ENCODE measurements at regions not wholly inside any gene's neighbourhood (a gene's known extent, or its start where the extent isn't known, plus 50 kb on each side); places are given as distances from the start of the nearest gene placed in this dataset.
"Not testable (repeated sequence)": the region's sequence is repeated elsewhere in the genome, so short reads cannot be mapped to it uniquely, and the experiment has no call there.

DNA sequence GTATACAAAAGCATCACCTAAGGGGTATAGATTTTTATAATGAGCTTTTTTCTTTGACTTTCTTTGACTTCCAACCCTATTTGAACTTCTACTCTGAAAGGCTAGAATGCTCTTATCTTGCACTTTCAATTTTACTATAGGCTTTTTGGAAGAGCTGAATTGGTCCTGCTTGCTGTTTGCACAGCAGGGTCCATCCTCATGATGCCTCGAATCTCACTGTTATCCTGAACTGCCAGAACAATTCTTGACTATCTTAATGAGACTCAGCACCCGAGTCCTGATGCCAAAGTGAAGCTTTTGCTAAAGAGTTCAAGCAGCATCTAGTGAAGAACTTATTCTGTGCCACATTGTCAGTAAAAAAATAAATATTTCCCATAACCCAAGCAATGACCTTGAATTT lies 488.3 kb upstream of the ANO5 start:
- in situ Hi-C loops (cut with HindIII; ENCODE audit: low pct_unique_long_range_greater_than_20kb, low sequenced_read_pairs), result no loop called here

GRCh38 chr11:21707116-21707739 lies 485.7 kb upstream of the ANO5 start:
- no peak for DNase-seq (ENCODE audit: low read depth, low spot score)
- in situ Hi-C loops (cut with HindIII; ENCODE audit: low pct_unique_long_range_greater_than_20kb, low sequenced_read_pairs), result no loop called here

More for the DNA sequence above, 488.3 kb upstream of the ANO5 start:
- DNase-seq (ENCODE audit: low read depth, low spot score), result no peak

- no peak for DNase-seq (ENCODE audit: low read depth, low spot score)
- in situ Hi-C loops (cut with HindIII; ENCODE audit: low pct_unique_long_range_greater_than_20kb, low sequenced_read_pairs), result no loop called here
Observed at GRCh38 chr11:21710809-21711208, 482.1 kb upstream of the ANO5 start.

DNA sequence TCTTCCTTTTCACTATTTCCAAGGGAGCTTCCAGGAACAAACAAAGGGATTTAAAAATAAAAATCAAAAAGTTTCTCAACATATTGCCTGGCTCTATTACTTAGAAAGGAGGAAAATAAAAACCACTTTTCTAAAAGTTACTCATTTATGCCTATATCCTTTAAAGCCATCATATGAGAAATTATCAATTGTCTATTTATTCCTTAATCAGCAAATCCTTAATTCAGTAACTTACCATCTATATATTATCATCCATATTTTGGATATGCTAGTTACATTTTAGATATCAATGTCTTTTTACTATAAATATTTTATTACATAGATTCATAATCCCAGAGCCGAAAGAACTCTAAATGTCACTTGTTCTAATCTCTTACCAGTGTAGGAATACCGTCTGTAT lies 481.5 kb upstream of the ANO5 start:
- no peak for DNase-seq (ENCODE audit: low read depth, low spot score)
- in situ Hi-C loops (cut with HindIII; ENCODE audit: low pct_unique_long_range_greater_than_20kb, low sequenced_read_pairs), result no loop called here

GRCh38 chr11:21723678-21724077 lies 469.2 kb upstream of the ANO5 start:
- in situ Hi-C loops (cut with HindIII; ENCODE audit: low pct_unique_long_range_greater_than_20kb, low sequenced_read_pairs), result no loop called here
- no peak for DNase-seq (ENCODE audit: low read depth, low spot score)

- no peak for DNase-seq (ENCODE audit: low read depth, low spot score)
- in situ Hi-C loops (cut with HindIII; ENCODE audit: low pct_unique_long_range_greater_than_20kb, low sequenced_read_pairs), result no loop called here
Observed at GRCh38 chr11:21727102-21727501, 465.8 kb upstream of the ANO5 start.

DNA sequence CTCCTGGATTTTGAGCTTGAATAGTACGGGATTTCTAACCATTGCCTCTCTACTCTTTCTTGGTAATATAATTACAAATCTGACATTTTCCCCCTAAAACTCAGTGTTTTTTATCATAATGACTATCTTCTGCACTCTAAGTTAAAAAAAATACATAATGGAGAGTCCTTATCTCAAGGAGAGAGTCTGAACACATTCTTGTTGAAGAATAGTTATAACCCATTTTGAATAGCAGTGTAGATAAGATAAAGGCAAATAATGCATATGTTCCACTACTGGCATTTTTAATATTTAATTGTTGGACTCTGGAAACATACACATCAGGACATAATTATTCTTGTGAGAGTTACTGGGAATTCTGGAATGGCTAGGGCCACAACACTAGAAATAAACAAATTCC lies 456.5 kb upstream of the ANO5 start:
- no peak for DNase-seq (ENCODE audit: low read depth, low spot score)
- in situ Hi-C loops (cut with HindIII; ENCODE audit: low pct_unique_long_range_greater_than_20kb, low sequenced_read_pairs), result no loop called here

DNA sequence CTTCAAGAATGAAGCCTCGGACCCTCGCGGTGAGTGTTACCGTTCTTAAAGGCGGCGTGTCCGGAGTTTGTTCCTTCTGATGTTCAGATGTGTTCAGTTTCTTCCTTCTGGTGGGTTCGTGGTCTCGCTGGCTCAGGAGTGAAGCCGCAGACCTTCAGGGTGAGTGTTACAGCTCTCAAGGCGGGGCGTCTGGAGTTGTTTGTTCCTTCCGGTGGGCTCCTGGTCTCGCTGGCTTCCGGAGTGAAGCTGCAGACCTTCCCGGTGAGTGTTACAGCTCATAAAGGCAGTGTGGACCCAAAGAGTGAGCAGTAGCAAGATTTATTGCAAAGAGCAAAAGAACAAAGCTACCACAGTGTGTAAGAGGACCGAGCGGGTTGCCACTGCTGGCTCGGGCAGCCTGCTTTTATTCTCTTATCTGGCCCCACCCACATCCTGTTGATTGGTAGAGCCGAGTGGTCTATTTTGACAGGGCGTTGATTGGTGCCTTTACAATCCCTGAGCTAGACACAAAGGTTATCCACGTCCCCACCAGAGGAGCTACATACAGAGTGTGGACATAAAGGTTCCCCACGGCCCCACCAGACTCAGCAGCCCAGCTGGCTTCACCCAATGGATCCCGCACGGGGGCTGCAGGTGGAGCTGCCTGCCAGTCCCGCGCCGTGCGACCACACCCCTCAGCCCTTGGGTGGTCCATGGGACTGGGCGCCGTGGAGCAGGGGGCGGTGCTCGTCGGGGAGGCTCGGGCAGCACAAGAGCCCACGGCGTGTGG lies 440.2 kb upstream of the ANO5 start:
- DNase-seq (ENCODE audit: low read depth, low spot score); in situ Hi-C loops (cut with HindIII; ENCODE audit: low pct_unique_long_range_greater_than_20kb, low sequenced_read_pairs): not testable (repeated sequence)

DNA sequence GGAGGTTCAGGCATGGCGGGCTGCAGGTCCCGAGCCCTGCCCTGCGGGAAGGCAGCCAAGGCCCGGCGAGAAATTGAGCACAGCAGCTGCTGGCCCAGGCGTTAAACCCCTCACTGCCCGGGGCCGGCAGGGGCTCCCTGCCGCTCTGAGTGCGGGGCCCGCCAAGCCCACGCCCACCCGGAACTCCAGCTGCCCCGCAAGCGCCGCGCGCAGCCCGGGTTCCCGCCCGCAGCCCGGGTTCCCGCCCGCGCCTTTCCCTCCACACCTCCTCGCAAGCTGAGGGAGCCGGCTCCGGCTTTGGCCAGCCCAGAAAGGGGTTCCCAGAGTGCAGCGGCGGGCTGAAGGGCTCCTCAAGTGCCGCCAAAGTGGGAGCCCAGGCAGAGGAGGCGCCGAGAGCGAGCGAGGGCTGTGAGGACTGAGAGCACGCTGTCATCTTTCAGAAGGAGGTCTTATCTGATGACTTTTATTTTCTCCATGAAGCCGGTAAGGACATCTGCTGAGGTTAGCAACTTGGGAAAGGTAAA lies 439.6 kb upstream of the ANO5 start:
- DNase-seq (ENCODE audit: low read depth, low spot score); in situ Hi-C loops (cut with HindIII; ENCODE audit: low pct_unique_long_range_greater_than_20kb, low sequenced_read_pairs): not testable (repeated sequence)

- DNase-seq (ENCODE audit: low read depth, low spot score), result no peak
- in situ Hi-C loops (cut with HindIII; ENCODE audit: low pct_unique_long_range_greater_than_20kb, low sequenced_read_pairs), result no loop called here
Observed at GRCh38 chr11:21761000-21761399, 431.9 kb upstream of the ANO5 start.

DNA sequence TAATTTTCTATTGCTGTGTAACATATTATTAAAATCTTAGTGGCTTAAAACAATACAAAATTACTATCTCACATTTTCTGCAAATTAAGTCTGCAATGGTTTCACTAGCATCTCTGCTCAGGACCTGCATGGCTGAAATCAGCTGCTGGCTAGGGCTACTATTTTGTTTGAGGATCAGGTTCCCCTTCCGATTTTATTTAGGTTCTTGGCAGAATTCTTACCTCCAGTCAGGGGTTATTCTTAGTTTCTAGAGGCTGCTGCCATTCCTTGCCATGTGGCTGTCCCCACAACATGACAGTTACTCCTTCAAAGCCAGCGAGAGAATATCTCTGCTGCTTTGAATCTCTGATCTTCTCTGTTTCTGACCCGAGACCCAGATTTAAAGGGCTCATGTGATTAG lies 424.5 kb upstream of the ANO5 start:
- no peak for DNase-seq (ENCODE audit: low read depth, low spot score)
- in situ Hi-C loops (cut with HindIII; ENCODE audit: low pct_unique_long_range_greater_than_20kb, low sequenced_read_pairs), result no loop called here

- in situ Hi-C loops (cut with HindIII; ENCODE audit: low pct_unique_long_range_greater_than_20kb, low sequenced_read_pairs), result no loop called here
- peak; percentile 83 for DNase-seq (ENCODE audit: low read depth, low spot score)
Observed at GRCh38 chr11:21769188-21769587, 423.7 kb upstream of the ANO5 start.

GRCh38 chr11:21771097-21771496 lies 421.8 kb upstream of the ANO5 start:
- peak; percentile 25 for DNase-seq (ENCODE audit: low read depth, low spot score)
- in situ Hi-C loops (cut with HindIII; ENCODE audit: low pct_unique_long_range_greater_than_20kb, low sequenced_read_pairs), result no loop called here

- in situ Hi-C loops (cut with HindIII; ENCODE audit: low pct_unique_long_range_greater_than_20kb, low sequenced_read_pairs), result no loop called here
- DNase-seq (ENCODE audit: low read depth, low spot score), result no peak
Observed at GRCh38 chr11:21774212-21774611, 418.7 kb upstream of the ANO5 start.

DNA sequence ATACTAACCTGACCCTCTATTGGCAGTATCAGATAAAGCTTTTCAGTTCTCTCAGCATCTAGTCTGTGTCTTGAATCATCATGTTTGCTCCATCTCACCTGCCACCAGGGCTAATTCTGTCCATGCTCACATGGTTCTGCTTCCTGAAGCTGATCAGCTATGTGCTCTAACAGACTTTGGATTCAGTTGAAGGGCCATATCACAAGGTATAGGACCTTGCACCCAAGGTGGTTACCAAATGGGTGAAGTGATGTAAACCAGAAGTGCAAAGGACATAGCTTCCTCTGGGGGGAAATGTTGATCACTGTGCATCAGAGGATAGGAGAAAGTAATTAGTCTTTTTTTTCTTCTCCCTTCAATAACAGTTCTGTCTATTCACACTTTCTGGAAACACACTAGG lies 417.0 kb upstream of the ANO5 start:
- in situ Hi-C loops (cut with HindIII; ENCODE audit: low pct_unique_long_range_greater_than_20kb, low sequenced_read_pairs), result no loop called here

GRCh38 chr11:21783954-21784353 lies 408.9 kb upstream of the ANO5 start:
- DNase-seq (ENCODE audit: low read depth, low spot score), result no peak
- in situ Hi-C loops (cut with HindIII; ENCODE audit: low pct_unique_long_range_greater_than_20kb, low sequenced_read_pairs), result no loop called here

More for the DNA sequence above, 417.0 kb upstream of the ANO5 start:
- DNase-seq (ENCODE audit: low read depth, low spot score), result no peak

DNA sequence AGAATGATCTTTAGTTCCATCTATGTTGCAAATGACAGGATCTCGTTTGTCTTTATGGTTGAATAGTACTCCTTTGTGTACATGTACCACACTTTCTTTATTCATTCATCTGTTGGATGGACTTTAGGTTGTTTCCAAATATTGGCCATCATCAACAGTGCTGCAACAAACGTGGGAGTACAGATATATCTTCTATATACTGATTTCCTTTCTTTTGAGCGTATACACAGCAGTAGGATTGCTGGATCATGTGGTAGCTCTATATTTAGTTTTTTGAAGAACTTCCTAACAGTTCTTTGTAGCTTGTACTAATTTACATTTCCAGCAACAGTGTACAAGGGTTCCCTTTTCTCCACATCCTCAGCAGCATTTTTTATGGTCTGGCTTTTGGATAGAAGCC lies 407.5 kb upstream of the ANO5 start:
- DNase-seq (ENCODE audit: low read depth, low spot score), result peak; percentile 90
- in situ Hi-C loops (cut with HindIII; ENCODE audit: low pct_unique_long_range_greater_than_20kb, low sequenced_read_pairs), result no loop called here

DNA sequence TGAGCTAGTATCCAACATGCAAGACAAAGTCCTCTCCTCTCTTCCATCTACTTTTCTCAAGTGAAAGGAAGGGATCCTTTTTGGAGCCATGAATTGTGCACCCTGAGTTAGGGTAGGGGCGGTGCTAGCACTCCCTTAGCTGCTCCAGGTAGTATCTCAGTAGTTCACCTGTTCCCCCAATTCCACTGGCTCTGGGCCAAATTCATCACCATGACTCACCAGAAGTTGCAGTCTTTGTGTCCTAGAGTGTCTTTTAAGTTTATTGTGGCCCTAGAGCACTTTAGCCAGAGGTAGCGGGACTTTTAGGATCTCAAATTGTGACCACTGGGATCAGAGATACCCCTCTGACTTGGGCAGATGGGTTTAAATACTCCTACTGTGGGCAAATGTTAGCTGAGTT lies 398.6 kb upstream of the ANO5 start:
- DNase-seq (ENCODE audit: low read depth, low spot score), result no peak
- in situ Hi-C loops (cut with HindIII; ENCODE audit: low pct_unique_long_range_greater_than_20kb, low sequenced_read_pairs), result no loop called here

DNA sequence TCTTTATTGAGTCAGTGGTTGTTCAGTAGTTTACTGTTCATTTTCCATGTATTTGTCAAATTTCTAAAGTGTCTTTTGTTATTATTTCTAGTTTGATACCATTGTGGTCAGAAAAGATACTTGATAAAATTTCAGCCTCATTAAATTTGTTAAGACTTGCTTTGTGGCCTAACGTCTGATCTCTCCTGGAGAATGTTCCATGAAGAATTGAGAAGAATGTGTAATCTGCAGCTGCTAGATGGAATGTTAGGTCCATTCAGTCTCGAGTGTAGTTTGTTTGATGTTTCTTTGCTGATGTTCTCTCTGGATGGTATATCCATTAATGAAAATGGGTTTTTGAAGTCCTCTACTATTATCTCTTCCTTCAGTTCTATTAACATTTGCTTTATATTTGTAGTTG lies 394.7 kb upstream of the ANO5 start:
- in situ Hi-C loops (cut with HindIII; ENCODE audit: low pct_unique_long_range_greater_than_20kb, low sequenced_read_pairs), result no loop called here
- no peak for DNase-seq (ENCODE audit: low read depth, low spot score)
